ENCODE measurements at regions not wholly inside any gene's neighbourhood (a gene's known extent, or its start where the extent isn't known, plus 50 kb on each side); places are given as distances from the start of the nearest gene placed in this dataset.

GRCh38 chr10:130998642-130999041 lies 312.9 kb downstream of the TCERG1L start:
- CTCF ChIA-PET: no interaction called here
- peaks cover 1% of the 10 kb centered on the region for H3K9me3 Mint-ChIP-seq
- no peaks in the 10 kb centered on the region for H3K4me1 Mint-ChIP-seq
- no peak for DNase-seq
- H3K27me3 Mint-ChIP-seq: peaks cover 4% of the 10 kb centered on the region
- H3K36me3 Mint-ChIP-seq: no peaks in the 10 kb centered on the region
- no peak overlapping the region for H3K27ac Mint-ChIP-seq
- H3K4me3 Mint-ChIP-seq: no peak overlapping the region

- peaks cover 4% of the 10 kb centered on the region for H3K27me3 Mint-ChIP-seq
Observed at GRCh38 chr10:130999376-131000202, 311.9 kb downstream of the TCERG1L start.

DNA sequence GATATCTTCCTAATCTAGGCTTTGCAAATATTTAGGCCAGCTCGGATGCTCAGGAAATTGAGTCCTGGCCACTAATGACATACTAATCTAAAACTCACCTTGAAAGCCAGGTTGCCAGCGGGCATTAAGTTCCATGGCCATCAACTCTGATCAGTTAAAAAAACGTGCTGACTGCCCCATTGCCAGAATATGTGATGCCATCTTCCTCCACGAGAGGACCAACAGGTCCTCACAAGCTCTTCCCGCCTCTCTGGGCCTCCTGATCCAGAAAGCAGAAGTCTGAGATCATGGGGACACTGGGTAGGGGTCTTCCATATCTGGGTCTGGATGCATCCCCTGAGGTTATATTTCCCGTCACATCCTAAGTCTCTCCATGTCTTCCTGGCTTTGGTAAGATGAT lies 311.3 kb downstream of the TCERG1L start:
- CTCF ChIA-PET: no interaction called here
- Mint-ChIP-seq H3K4me1 (no peaks in the 10 kb centered on the region), H3K27ac (no peak overlapping the region), H3K27me3 (peaks cover 4% of the 10 kb centered on the region), H3K9me3 (peaks cover 3% of the 10 kb centered on the region), H3K4me3 (no peak overlapping the region), H3K36me3 (no peaks in the 10 kb centered on the region)
- DNase-seq: no peak

More at GRCh38 chr10:130999376-131000202, 311.9 kb downstream of the TCERG1L start:
- Mint-ChIP-seq H3K36me3 (no peaks in the 10 kb centered on the region), H3K9me3 (peaks cover 1% of the 10 kb centered on the region), H3K4me1 (no peaks in the 10 kb centered on the region), H3K4me3 (no peak overlapping the region), H3K27ac (no peak overlapping the region)
- DNase-seq: no peak
- CTCF ChIA-PET: no interaction called here

DNA sequence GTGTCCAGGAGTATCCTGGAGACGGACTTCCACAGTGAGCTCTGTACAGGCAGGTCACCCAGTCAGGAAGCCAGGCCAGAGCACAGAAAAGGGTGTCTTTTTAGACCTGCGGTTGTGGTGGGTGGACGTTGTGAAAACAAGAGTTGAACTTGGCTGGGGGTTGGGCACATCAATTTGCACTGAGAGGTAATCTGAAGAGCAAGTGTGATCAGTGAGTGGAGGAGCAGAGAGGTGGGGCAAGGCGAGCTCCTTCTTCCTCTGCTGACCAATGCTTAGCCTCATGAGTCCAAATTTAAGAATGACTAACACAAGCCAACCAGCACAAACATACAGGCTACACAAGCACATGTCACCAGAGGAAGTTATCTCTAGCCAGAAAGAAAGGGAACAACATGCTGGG lies 310.8 kb downstream of the TCERG1L start:
- CTCF ChIA-PET: no interaction called here
- peaks cover 6% of the 10 kb centered on the region for H3K9me3 Mint-ChIP-seq
- no peaks in the 10 kb centered on the region for H3K36me3 Mint-ChIP-seq
- no peaks in the 10 kb centered on the region for H3K4me1 Mint-ChIP-seq
- H3K27ac Mint-ChIP-seq: no peak overlapping the region
- H3K27me3 Mint-ChIP-seq: peaks cover 4% of the 10 kb centered on the region
- H3K4me3 Mint-ChIP-seq: no peak overlapping the region
- no peak for DNase-seq

- Mint-ChIP-seq H3K9me3 (peaks cover 6% of the 10 kb centered on the region), H3K27me3 (peaks cover 4% of the 10 kb centered on the region), H3K36me3 (no peaks in the 10 kb centered on the region), H3K4me3 (no peak overlapping the region), H3K4me1 (no peaks in the 10 kb centered on the region), H3K27ac (no peak overlapping the region)
- no peak for DNase-seq
- CTCF ChIA-PET: no interaction called here
Observed at GRCh38 chr10:131001438-131001837, 310.1 kb downstream of the TCERG1L start.

- CTCF ChIA-PET: no interaction called here
- H3K27me3 Mint-ChIP-seq: peaks cover 4% of the 10 kb centered on the region
- H3K4me1 Mint-ChIP-seq: no peaks in the 10 kb centered on the region
Observed at GRCh38 chr10:131002031-131002861, 309.3 kb downstream of the TCERG1L start.

GRCh38 chr10:131003455-131003854 lies 308.1 kb downstream of the TCERG1L start:
- Mint-ChIP-seq H3K4me3 (no peak overlapping the region), H3K9me3 (peaks cover 6% of the 10 kb centered on the region), H3K4me1 (no peaks in the 10 kb centered on the region), H3K27ac (no peak overlapping the region), H3K27me3 (peaks cover 4% of the 10 kb centered on the region), H3K36me3 (no peaks in the 10 kb centered on the region)
- no peak for DNase-seq
- CTCF ChIA-PET: no interaction called here

More at GRCh38 chr10:131002031-131002861, 309.3 kb downstream of the TCERG1L start:
- Mint-ChIP-seq H3K4me3 (no peak overlapping the region), H3K36me3 (no peaks in the 10 kb centered on the region), H3K27ac (no peak overlapping the region), H3K9me3 (peaks cover 6% of the 10 kb centered on the region)
- DNase-seq: no peak

DNA sequence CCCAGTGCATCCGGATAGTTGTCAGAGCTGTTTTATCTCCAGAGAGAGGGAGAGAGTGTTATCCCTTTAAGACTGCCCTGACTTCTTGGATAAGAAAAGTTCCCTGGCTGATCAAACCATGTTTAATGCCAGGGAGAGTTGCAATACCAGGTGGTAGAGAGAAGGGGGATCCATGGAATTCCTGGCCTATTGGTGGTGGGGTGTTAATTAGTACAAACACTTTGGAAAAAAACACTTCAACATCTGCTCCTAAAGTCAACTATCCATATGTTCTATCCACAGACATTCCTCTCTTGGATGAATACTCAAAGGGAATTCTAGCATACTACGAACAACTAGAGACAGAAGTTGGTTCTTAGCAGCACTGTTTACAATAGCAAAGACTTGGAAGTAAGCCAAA lies 307.2 kb downstream of the TCERG1L start:
- H3K4me3 Mint-ChIP-seq: no peak overlapping the region
- CTCF ChIA-PET: no interaction called here
- peaks cover 4% of the 10 kb centered on the region for H3K27me3 Mint-ChIP-seq
- H3K4me1 Mint-ChIP-seq: no peaks in the 10 kb centered on the region
- no peaks in the 10 kb centered on the region for H3K36me3 Mint-ChIP-seq
- DNase-seq: no peak
- peaks cover 6% of the 10 kb centered on the region for H3K9me3 Mint-ChIP-seq
- H3K27ac Mint-ChIP-seq: no peak overlapping the region

DNA sequence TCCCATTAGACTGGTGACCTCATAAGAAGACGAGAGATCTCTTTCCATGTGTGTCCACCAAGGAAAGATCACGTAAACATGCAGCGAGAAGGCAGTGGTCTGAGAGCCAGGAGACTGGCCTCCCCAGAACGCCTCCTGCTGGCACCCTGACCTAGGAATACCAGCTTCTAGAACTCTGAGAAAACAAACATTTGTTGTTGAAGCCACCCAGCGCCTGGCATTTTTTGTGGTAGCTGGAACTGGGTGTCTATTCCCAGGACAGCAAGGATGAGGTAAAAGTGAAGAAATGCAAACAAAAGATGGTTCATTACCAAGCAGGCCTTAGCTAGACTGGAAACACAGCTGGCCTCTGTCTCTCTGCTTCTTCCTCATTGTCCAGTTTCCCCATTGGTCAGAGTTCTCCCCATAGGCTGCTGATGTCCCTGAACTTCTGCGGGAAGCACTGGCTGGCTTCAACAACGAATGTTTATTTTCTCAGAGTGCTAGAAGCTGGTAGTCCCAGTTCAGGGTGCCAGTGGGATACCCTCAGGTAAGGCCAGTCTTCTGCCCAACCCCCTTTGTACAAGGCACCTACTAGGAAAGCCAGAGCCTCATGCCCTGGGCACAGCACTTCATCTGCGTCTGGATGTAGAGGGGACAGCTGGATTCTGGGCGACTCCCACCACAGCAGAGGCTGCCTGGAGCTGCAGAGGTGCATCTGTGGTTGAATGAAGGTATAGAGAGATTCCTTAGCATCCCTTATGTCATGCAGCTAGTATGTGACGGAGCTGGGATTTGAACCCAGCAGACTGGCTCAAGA lies 304.9 kb downstream of the TCERG1L start:
- Mint-ChIP-seq H3K9me3 (peaks cover 4% of the 10 kb centered on the region), H3K27me3 (peaks cover 4% of the 10 kb centered on the region), H3K4me1 (no peaks in the 10 kb centered on the region), H3K4me3 (no peak overlapping the region), H3K36me3 (no peaks in the 10 kb centered on the region), H3K27ac (no peak overlapping the region)
- DNase-seq: no peak
- CTCF ChIA-PET: no interaction called here

GRCh38 chr10:131009791-131010190 lies 301.7 kb downstream of the TCERG1L start:
- Mint-ChIP-seq H3K27ac (no peak overlapping the region), H3K9me3 (peaks cover 4% of the 10 kb centered on the region), H3K27me3 (no peaks in the 10 kb centered on the region), H3K4me3 (no peak overlapping the region), H3K4me1 (no peaks in the 10 kb centered on the region), H3K36me3 (no peaks in the 10 kb centered on the region)
- CTCF ChIA-PET: no interaction called here
- DNase-seq: no peak

DNA sequence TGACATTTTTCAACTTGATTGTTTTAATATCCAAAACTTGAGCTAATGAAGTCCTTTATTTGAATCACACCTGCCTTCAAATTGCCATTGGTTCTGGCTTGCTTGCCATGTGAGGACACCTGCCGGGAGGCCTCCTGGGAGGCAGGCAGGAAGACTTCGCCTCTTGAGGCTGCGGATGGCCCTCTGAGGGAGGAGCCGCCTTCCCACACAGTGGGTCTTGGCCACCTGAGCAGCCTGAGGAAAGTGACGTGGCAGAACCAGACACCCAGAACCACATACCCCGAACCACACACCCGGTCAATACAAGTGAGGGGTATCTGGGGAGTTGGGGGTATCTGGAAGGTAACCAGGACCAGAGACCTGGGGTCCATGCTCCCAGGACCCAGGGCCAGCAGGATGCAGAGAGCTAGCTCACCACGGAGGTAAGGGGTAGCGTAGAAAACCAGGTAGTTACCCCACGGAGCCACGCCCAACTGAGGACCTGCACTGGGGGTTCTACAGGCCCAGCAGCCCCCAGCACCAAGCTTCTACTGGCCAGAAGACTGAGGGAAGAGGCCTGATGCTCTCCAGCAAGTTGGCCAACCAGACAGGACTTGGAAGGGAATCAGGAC lies 300.5 kb downstream of the TCERG1L start:
- Mint-ChIP-seq H3K9me3 (no peaks in the 10 kb centered on the region), H3K4me3 (no peak overlapping the region), H3K36me3 (no peaks in the 10 kb centered on the region), H3K27me3 (no peaks in the 10 kb centered on the region), H3K27ac (no peak overlapping the region), H3K4me1 (no peaks in the 10 kb centered on the region)
- no peak for DNase-seq
- CTCF ChIA-PET: no interaction called here

- Mint-ChIP-seq H3K27ac (no peak overlapping the region), H3K4me3 (no peak overlapping the region), H3K4me1 (no peaks in the 10 kb centered on the region), H3K27me3 (no peaks in the 10 kb centered on the region), H3K9me3 (no peaks in the 10 kb centered on the region), H3K36me3 (no peaks in the 10 kb centered on the region)
- CTCF ChIA-PET: no interaction called here
- no peak for DNase-seq
Observed at GRCh38 chr10:131011936-131012640, 299.4 kb downstream of the TCERG1L start.

GRCh38 chr10:131012641-131012985 lies 298.9 kb downstream of the TCERG1L start:
- Mint-ChIP-seq H3K4me1 (no peaks in the 10 kb centered on the region), H3K27me3 (no peaks in the 10 kb centered on the region), H3K9me3 (no peaks in the 10 kb centered on the region), H3K27ac (no peak overlapping the region), H3K4me3 (no peak overlapping the region), H3K36me3 (no peaks in the 10 kb centered on the region)
- no peak for DNase-seq
- CTCF ChIA-PET: no interaction called here

Measured in activated naive CD4-positive, alpha-beta T cell treated with anti-CD3 and anti-CD28 coated beads, Interleukin-2, amount 10 ng/mL, durations not matched to agents 7 days and 5 days (primary cell).